Activated naive CD4-positive, alpha-beta T cell treated with anti-CD3 and anti-CD28 coated beads, Interleukin-2, amount 10 ng/mL, durations not matched to agents 7 days and 5 days (primary cell): ENCODE measurements at regions not wholly inside any gene's neighbourhood (a gene's known extent, or its start where the extent isn't known, plus 50 kb on each side); places are given as distances from the start of the nearest gene placed in this dataset.

ENCODE experiments used
- CTCF ChIA-PET: fragments of 350-600 bp; sonication (Branson Sonifier 250); formaldehyde crosslinking; loops from one replicate; lab custom pipeline; 2021; ENCODE audit warnings: antibody characterized with exemption; lab: Charles Lee
- DNase-seq: peaks from one replicate; pipeline ENCODE4 v3.0.0-alpha.2; 2020
- H3K27ac Mint-ChIP-seq: one replicate; pipeline ENCODE4 v1.8.0; 2021; ENCODE audit warnings: mild to moderate bottlenecking, moderate library complexity, mixed read lengths
- H3K27me3 Mint-ChIP-seq: one replicate; pipeline ENCODE4 v1.8.0; 2021; ENCODE audit warnings: mild to moderate bottlenecking, mixed read lengths
- H3K36me3 Mint-ChIP-seq: one replicate; pipeline ENCODE4 v1.8.0; 2021; ENCODE audit warnings: mixed read lengths
- H3K4me1 Mint-ChIP-seq: one replicate; pipeline ENCODE4 v1.8.0; 2021; ENCODE audit warnings: mixed read lengths
- H3K4me3 Mint-ChIP-seq: one replicate; pipeline ENCODE4 v1.8.0; 2021; ENCODE audit warnings: mild to moderate bottlenecking, moderate library complexity, mixed read lengths
- H3K9me3 Mint-ChIP-seq: one replicate; pipeline ENCODE4 v1.8.0; 2021; ENCODE audit warnings: mixed read lengths

- H3K4me3 Mint-ChIP-seq = no peak overlapping the region
- no peaks in the 10 kb centered on the region for H3K4me1 Mint-ChIP-seq
- CTCF ChIA-PET = no interaction called here
- no peak overlapping the region for H3K27ac Mint-ChIP-seq
- H3K27me3 Mint-ChIP-seq = no peaks in the 10 kb centered on the region
- peaks cover 9% of the 10 kb centered on the region for H3K9me3 Mint-ChIP-seq
- H3K36me3 Mint-ChIP-seq = no peaks in the 10 kb centered on the region
- DNase-seq = no peak
Observed at GRCh38 chr4:18860836-18861530, 839.4 kb upstream of the LCORL start.

DNA sequence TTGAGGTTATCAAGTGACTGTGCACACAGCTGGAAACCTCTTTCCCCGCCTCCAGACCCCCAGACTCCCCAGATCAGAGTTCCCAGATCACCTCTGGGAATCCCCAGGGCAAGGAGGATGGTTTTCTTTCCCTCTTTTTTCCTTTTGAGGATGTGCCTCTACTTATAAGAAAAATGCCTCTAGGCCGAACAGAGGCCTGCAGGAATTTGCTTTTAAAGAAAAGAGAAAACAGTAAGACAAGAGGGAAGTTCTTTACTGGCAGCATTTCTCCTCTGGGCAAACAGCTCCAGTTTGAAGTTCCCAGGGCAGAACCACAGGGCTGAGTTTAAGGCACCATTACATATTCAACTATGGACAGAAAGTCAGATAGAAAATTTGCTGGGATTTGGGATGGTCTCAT is 837.9 kb upstream of the LCORL start:
- no peaks in the 10 kb centered on the region for H3K27me3 Mint-ChIP-seq
- CTCF ChIA-PET = no interaction called here
- no peak overlapping the region for H3K4me3 Mint-ChIP-seq
- no peak overlapping the region for H3K27ac Mint-ChIP-seq
- no peaks in the 10 kb centered on the region for H3K4me1 Mint-ChIP-seq
- H3K9me3 Mint-ChIP-seq = peaks cover 13% of the 10 kb centered on the region
- DNase-seq = no peak
- H3K36me3 Mint-ChIP-seq = no peaks in the 10 kb centered on the region

- no peaks in the 10 kb centered on the region for H3K27me3 Mint-ChIP-seq
- no peaks in the 10 kb centered on the region for H3K4me1 Mint-ChIP-seq
- no peak overlapping the region for H3K27ac Mint-ChIP-seq
- CTCF ChIA-PET = no interaction called here
- no peak overlapping the region for H3K4me3 Mint-ChIP-seq
- peaks cover 13% of the 10 kb centered on the region for H3K9me3 Mint-ChIP-seq
- H3K36me3 Mint-ChIP-seq = no peaks in the 10 kb centered on the region
- DNase-seq = no peak
Observed at GRCh38 chr4:18858229-18858922, 836.8 kb upstream of the LCORL start.

GRCh38 chr4:18850867-18851266 is 829.3 kb upstream of the LCORL start:
- no peak for DNase-seq
- Mint-ChIP-seq H3K4me1 (no peaks in the 10 kb centered on the region), H3K27me3 (no peaks in the 10 kb centered on the region), H3K4me3 (no peak overlapping the region), H3K9me3 (peaks cover 7% of the 10 kb centered on the region), H3K36me3 (no peaks in the 10 kb centered on the region), H3K27ac (no peak overlapping the region)
- CTCF ChIA-PET = no interaction called here

DNA sequence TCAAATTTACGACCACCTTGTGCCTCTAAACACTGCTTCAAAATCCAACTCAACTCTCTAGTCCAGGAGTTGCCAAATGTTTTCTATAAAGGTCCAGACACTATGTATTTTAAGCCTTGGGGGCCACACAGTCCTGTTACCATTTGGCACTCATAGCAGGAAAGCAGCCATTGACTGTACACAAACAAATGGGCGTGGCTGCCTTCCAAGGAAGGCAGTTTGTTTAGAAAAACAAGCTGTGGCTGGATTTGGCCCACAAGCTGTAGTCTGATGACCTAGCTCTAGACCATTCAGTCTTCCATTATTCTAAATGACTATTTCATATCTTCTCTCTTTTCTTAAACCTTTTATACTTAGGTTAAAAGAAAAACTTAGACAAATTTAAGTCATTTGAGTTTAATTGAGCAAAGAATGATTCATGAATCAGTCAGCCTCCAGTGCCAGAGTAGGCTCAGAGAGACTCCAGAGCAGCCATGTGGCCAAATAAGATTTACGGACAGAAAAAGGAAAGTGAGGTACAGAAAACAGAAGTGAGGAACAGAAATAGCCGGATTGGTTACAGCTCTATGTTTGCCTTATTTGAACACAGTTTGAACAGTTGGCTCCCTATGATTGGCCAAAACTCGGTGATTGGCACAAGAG is 825.8 kb upstream of the LCORL start:
- H3K27ac Mint-ChIP-seq = no peak overlapping the region
- H3K4me3 Mint-ChIP-seq = no peak overlapping the region
- no peak for DNase-seq
- H3K36me3 Mint-ChIP-seq = no peaks in the 10 kb centered on the region
- H3K9me3 Mint-ChIP-seq = peaks cover 10% of the 10 kb centered on the region
- CTCF ChIA-PET = no interaction called here
- H3K4me1 Mint-ChIP-seq = no peaks in the 10 kb centered on the region
- H3K27me3 Mint-ChIP-seq = no peaks in the 10 kb centered on the region

- H3K9me3 Mint-ChIP-seq = peaks cover 12% of the 10 kb centered on the region
- H3K27me3 Mint-ChIP-seq = no peaks in the 10 kb centered on the region
- CTCF ChIA-PET = no interaction called here
- H3K36me3 Mint-ChIP-seq = no peaks in the 10 kb centered on the region
- no peaks in the 10 kb centered on the region for H3K4me1 Mint-ChIP-seq
- H3K27ac Mint-ChIP-seq = no peak overlapping the region
- no peak overlapping the region for H3K4me3 Mint-ChIP-seq
- no peak for DNase-seq
Observed at GRCh38 chr4:18846313-18846712, 824.8 kb upstream of the LCORL start.

- Mint-ChIP-seq H3K4me1 (no peaks in the 10 kb centered on the region), H3K4me3 (no peak overlapping the region), H3K27ac (no peak overlapping the region), H3K27me3 (no peaks in the 10 kb centered on the region), H3K36me3 (no peaks in the 10 kb centered on the region), H3K9me3 (peaks cover 12% of the 10 kb centered on the region)
- no peak for DNase-seq
- CTCF ChIA-PET = no interaction called here
Observed at GRCh38 chr4:18844726-18845125, 823.2 kb upstream of the LCORL start.

GRCh38 chr4:18842431-18842830 is 820.9 kb upstream of the LCORL start:
- Mint-ChIP-seq H3K9me3 (peaks cover 11% of the 10 kb centered on the region), H3K27me3 (no peaks in the 10 kb centered on the region), H3K27ac (no peak overlapping the region), H3K36me3 (no peaks in the 10 kb centered on the region), H3K4me1 (no peaks in the 10 kb centered on the region), H3K4me3 (no peak overlapping the region)
- DNase-seq = no peak
- CTCF ChIA-PET = no interaction called here

- DNase-seq = no peak
- H3K27ac Mint-ChIP-seq = no peak overlapping the region
Observed at GRCh38 chr4:18840481-18840880, 818.9 kb upstream of the LCORL start.

GRCh38 chr4:18816228-18816895 is 794.8 kb upstream of the LCORL start:
- H3K27me3 Mint-ChIP-seq = no peaks in the 10 kb centered on the region
- no peak for DNase-seq
- no peaks in the 10 kb centered on the region for H3K36me3 Mint-ChIP-seq
- H3K9me3 Mint-ChIP-seq = peaks cover 4% of the 10 kb centered on the region
- H3K4me3 Mint-ChIP-seq = no peak overlapping the region
- H3K4me1 Mint-ChIP-seq = no peaks in the 10 kb centered on the region
- CTCF ChIA-PET = no interaction called here
- H3K27ac Mint-ChIP-seq = no peak overlapping the region

More at GRCh38 chr4:18840481-18840880, 818.9 kb upstream of the LCORL start:
- Mint-ChIP-seq H3K36me3 (no peaks in the 10 kb centered on the region), H3K9me3 (peaks cover 10% of the 10 kb centered on the region), H3K27me3 (no peaks in the 10 kb centered on the region), H3K4me3 (no peak overlapping the region), H3K4me1 (no peaks in the 10 kb centered on the region)
- CTCF ChIA-PET = no interaction called here

GRCh38 chr4:18815779-18816173 is 794.2 kb upstream of the LCORL start:
- Mint-ChIP-seq H3K9me3 (peaks cover 3% of the 10 kb centered on the region), H3K27me3 (no peaks in the 10 kb centered on the region), H3K36me3 (no peaks in the 10 kb centered on the region), H3K4me3 (no peak overlapping the region), H3K4me1 (no peaks in the 10 kb centered on the region), H3K27ac (no peak overlapping the region)
- CTCF ChIA-PET = no interaction called here
- no peak for DNase-seq

DNA sequence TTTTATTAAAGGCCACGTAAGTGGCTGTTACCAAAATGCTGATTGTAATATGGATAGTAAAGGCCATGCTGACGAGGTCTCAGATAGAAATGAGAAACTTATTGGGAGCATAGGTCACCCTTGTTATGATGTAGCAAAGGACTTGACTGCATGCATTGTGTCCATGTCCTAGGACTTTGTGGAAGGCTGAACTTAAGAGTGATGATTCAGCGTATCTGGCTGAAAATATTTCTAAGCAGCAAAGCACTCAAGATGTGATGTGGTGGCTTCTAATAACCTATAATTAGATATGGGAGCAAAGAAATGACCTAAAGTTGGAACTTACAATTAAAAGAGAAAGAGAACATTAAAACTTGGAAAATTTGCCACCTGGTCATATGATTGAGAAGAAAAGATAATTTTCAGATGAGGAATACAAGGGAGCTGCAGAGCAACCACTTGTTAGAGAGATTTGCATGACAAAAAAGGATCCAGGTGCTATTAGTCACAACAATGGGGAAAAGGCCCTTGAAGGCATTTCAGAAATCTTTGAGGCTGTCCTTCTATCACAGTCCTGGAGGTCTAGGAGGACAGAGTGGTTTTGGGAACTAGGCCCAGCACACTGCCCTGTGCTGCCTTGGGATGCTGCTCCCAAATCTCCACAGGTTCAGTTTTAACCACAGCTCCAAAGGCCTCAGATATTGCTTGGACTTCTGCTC is 793.7 kb upstream of the LCORL start:
- Mint-ChIP-seq H3K4me3 (no peak overlapping the region), H3K4me1 (no peaks in the 10 kb centered on the region), H3K27ac (no peak overlapping the region), H3K36me3 (no peaks in the 10 kb centered on the region), H3K27me3 (no peaks in the 10 kb centered on the region), H3K9me3 (peaks cover 2% of the 10 kb centered on the region)
- CTCF ChIA-PET = no interaction called here
- no peak for DNase-seq

DNA sequence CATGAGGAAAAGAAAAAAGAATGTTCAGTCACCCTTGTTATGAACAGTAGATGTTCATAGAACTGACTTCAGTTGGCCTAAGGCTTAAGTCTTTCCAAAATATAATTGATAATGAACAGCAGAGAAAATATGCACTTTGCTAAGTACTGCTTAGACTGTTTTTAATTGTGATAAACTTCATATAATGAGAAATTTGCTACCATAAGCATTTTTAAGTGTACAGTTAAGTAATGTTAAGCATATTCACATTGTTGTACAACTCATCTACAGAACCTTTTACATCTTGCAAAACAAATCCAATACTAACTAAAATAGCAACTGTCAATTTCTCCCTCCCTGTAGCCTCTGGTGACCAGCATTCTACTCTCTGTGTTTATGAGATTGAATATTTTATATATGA is 792.2 kb upstream of the LCORL start:
- H3K9me3 Mint-ChIP-seq = peaks cover 2% of the 10 kb centered on the region
- H3K36me3 Mint-ChIP-seq = no peaks in the 10 kb centered on the region
- H3K27ac Mint-ChIP-seq = no peak overlapping the region
- H3K4me3 Mint-ChIP-seq = no peak overlapping the region
- no peaks in the 10 kb centered on the region for H3K27me3 Mint-ChIP-seq
- no peak for DNase-seq
- CTCF ChIA-PET = no interaction called here
- no peaks in the 10 kb centered on the region for H3K4me1 Mint-ChIP-seq

DNA sequence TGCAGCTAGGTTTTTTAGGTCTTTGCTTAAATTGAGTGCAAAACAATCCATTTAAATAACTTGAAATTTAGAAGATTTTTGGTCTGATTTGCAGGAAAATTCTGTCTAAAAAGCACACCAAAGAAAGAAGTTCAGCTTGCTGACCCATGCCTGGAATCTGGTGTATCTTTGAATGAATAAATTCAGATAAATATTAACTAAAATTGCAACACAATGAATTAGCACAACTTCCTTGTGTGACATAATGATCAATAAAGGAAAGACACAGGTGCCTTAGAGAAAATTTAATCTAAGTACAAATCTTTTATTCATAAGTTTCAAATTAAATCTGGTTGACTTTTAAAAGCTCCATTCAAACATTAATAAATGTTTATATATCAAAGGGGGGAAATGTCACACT is 791.5 kb upstream of the LCORL start:
- H3K27me3 Mint-ChIP-seq = no peaks in the 10 kb centered on the region
- H3K36me3 Mint-ChIP-seq = no peaks in the 10 kb centered on the region
- no peak overlapping the region for H3K4me3 Mint-ChIP-seq
- H3K4me1 Mint-ChIP-seq = no peaks in the 10 kb centered on the region
- no peak for DNase-seq
- CTCF ChIA-PET = no interaction called here
- no peak overlapping the region for H3K27ac Mint-ChIP-seq
- peaks cover 2% of the 10 kb centered on the region for H3K9me3 Mint-ChIP-seq
